Activated B cell treated with CpG ODN at 0.5 μM for 24 hours (primary cell): ENCODE measurements at regions not wholly inside any gene's neighbourhood (a gene's known extent, or its start where the extent isn't known, plus 50 kb on each side); places are given as distances from the start of the nearest gene placed in this dataset.

Experiments
- ATAC-seq: fragments of 200-7000 bp; cut with Tn5 transposase; one replicate; pipeline ENCODE4 v1.10.0; 2021; ENCODE audit warnings: low read depth, mild to moderate bottlenecking, moderate library complexity
- CTCF ChIA-PET: fragments of 350-600 bp; sonication (Branson Sonifier 250); formaldehyde crosslinking; loops from one replicate; lab custom pipeline; 2021; ENCODE audit warnings: antibody characterized with exemption; lab: Charles Lee
- POLR2A ChIA-PET: fragments of 350-600 bp; sonication (Branson Sonifier 250); formaldehyde crosslinking; loops from one replicate; lab custom pipeline; 2021; ENCODE audit warnings: antibody characterized with exemption; lab: Charles Lee
- DNase-seq: peaks from one replicate; pipeline ENCODE4 v3.0.0; 2022
- H3K27ac Mint-ChIP-seq: one replicate; pipeline ENCODE4 v1.8.0; 2020; ENCODE audit warnings: mixed read lengths
- H3K27me3 Mint-ChIP-seq: one replicate; pipeline ENCODE4 v1.8.0; 2021; ENCODE audit warnings: mixed read lengths
- H3K36me3 Mint-ChIP-seq: one replicate; pipeline ENCODE4 v1.8.0; 2021; ENCODE audit warnings: low read depth, mixed read lengths
- H3K4me1 Mint-ChIP-seq: one replicate; pipeline ENCODE4 v1.8.0; 2021; ENCODE audit warnings: mixed read lengths
- H3K4me3 Mint-ChIP-seq: one replicate; pipeline ENCODE4 v1.8.0; 2020; ENCODE audit warnings: mild to moderate bottlenecking, mixed read lengths
- H3K9me3 Mint-ChIP-seq: one replicate; pipeline ENCODE4 v1.8.0; 2020; ENCODE audit warnings: mixed read lengths
- CTCF ChIP-seq: fragments of 200-600 bp; IDR thresholded peaks from one replicate; pipeline ENCODE4 v1.8.0; 2022; ENCODE audit warnings: antibody characterized with exemption, mild to moderate bottlenecking
- intact Hi-C: fragments of 100-400 bp; cut with micrococcal nuclease; formaldehyde crosslinking; loops from one replicate; pipeline ENCODE4 v1.15.1; 2024

- no peaks in the 10 kb centered on the region for H3K36me3 Mint-ChIP-seq
- H3K4me1 Mint-ChIP-seq: no peaks in the 10 kb centered on the region
- H3K27me3 Mint-ChIP-seq: no peaks in the 10 kb centered on the region
- TF ChIP-seq CTCF: no peak
- ATAC-seq (no peak), DNase-seq (no peak)
- no peak overlapping the region for H3K27ac Mint-ChIP-seq
- H3K9me3 Mint-ChIP-seq: peaks cover 2% of the 10 kb centered on the region
- intact Hi-C loops: no loop called here
- ChIA-PET CTCF (no interaction called here), POLR2A (no interaction called here)
- H3K4me3 Mint-ChIP-seq: no peak overlapping the region
These were observed 286.7 kb upstream of the TENM3 start for GRCh38 chr4:181956512-181956911.

- Mint-ChIP-seq H3K36me3 (no peaks in the 10 kb centered on the region), H3K27ac (no peak overlapping the region), H3K27me3 (no peaks in the 10 kb centered on the region), H3K4me3 (no peak overlapping the region), H3K9me3 (peaks cover 2% of the 10 kb centered on the region), H3K4me1 (no peaks in the 10 kb centered on the region)
- CTCF ChIA-PET: no interaction called here
- POLR2A ChIA-PET: no interaction called here
- DNase-seq: no peak
- intact Hi-C loops: no loop called here
- no peak for TF ChIP-seq CTCF
- no peak for ATAC-seq
These were observed 286.1 kb upstream of the TENM3 start for GRCh38 chr4:181957088-181957487.

GRCh38 chr4:181958446-181958845 lies 284.8 kb upstream of the TENM3 start:
- no peaks in the 10 kb centered on the region for H3K36me3 Mint-ChIP-seq
- no peak for TF ChIP-seq CTCF
- POLR2A ChIA-PET: no interaction called here
- H3K27ac Mint-ChIP-seq: no peak overlapping the region
- intact Hi-C loops: no loop called here
- ATAC-seq (no peak), DNase-seq (no peak)
- CTCF ChIA-PET: no interaction called here
- no peak overlapping the region for H3K4me3 Mint-ChIP-seq
- no peaks in the 10 kb centered on the region for H3K4me1 Mint-ChIP-seq
- H3K27me3 Mint-ChIP-seq: no peaks in the 10 kb centered on the region
- peaks cover 3% of the 10 kb centered on the region for H3K9me3 Mint-ChIP-seq

- no peaks in the 10 kb centered on the region for H3K4me1 Mint-ChIP-seq
- no peak for ATAC-seq
- H3K9me3 Mint-ChIP-seq: peaks cover 3% of the 10 kb centered on the region
These were observed 284.1 kb upstream of the TENM3 start for GRCh38 chr4:181959121-181959520.

GRCh38 chr4:181960384-181960783 lies 282.8 kb upstream of the TENM3 start:
- POLR2A ChIA-PET: no interaction called here
- no peaks in the 10 kb centered on the region for H3K4me1 Mint-ChIP-seq
- ATAC-seq (no peak), DNase-seq (no peak)
- no peak overlapping the region for H3K4me3 Mint-ChIP-seq
- H3K9me3 Mint-ChIP-seq: peaks cover 3% of the 10 kb centered on the region
- TF ChIP-seq CTCF: no peak
- H3K27me3 Mint-ChIP-seq: no peaks in the 10 kb centered on the region
- no peaks in the 10 kb centered on the region for H3K36me3 Mint-ChIP-seq
- intact Hi-C loops: no loop called here
- no peak overlapping the region for H3K27ac Mint-ChIP-seq
- CTCF ChIA-PET: no interaction called here

More at GRCh38 chr4:181959121-181959520, 284.1 kb upstream of the TENM3 start:
- Mint-ChIP-seq H3K4me3 (no peak overlapping the region), H3K36me3 (no peaks in the 10 kb centered on the region), H3K27me3 (no peaks in the 10 kb centered on the region), H3K27ac (no peak overlapping the region)
- intact Hi-C loops: no loop called here
- ChIA-PET POLR2A (no interaction called here), CTCF (no interaction called here)
- DNase-seq: no peak
- no peak for TF ChIP-seq CTCF
